KBM-7 (cell line): ENCODE measurements at regions not wholly inside any gene's neighbourhood (a gene's known extent, or its start where the extent isn't known, plus 50 kb on each side); places are given as distances from the start of the nearest gene placed in this dataset.
"Not testable (repeated sequence)": the region's sequence is repeated elsewhere in the genome, so short reads cannot be mapped to it uniquely, and the experiment has no call there.

ENCODE experiments used
- DNase-seq: peaks from one replicate; pipeline ENCODE4 v3.0.0-alpha.2; 2015
- in situ Hi-C: fragments of 300-500 bp; cut with MboI; formaldehyde crosslinking; loops from 2 replicates; pipeline ENCODE4 v1.14.3; 2020; ENCODE audit warnings: low sequenced_read_pairs, low pct_unique_long_range_greater_than_20kb, mixed read lengths

DNA sequence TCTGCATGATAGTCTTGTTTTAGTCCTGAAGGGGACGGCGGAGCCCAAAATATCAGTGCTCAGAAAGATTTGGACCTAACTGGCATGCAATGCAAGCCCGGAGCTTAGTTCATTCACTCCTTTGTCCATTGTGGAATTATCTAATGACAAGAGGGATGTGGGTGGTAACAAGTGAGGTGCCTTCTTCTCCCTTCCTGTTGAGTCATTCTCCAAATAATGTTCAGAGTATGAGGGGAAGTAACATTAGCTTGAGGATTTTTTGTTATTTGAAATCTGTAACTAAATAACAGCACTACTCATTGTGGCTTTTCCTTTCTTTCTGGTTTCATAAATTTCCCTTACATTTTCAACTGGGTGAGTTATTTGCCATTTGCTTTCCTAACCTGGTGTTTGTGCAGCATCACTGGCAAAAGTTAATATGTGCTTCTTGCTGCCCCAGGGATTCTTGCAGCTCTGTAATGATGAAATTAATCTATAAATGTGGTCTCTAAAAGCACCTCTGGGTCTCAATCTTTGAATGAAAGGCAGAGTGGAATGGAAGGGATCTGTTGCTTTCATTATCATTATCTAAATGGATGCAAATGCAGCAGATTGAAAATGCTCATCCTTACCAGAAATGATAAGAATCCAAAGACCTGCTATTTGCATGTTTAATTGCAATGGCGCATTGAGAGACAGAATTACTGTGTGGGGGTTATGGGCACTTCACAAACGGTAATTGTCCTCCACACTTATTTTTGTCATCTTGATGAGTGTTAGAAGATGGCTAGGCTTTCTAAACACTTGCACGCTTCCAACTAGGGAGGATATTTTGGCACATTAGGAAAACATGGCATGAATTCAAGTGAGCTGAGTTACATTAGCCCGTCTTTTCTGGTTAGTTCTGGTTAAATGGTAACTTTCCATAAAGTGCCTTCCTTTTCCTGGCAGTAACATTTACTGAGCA lies 89.9 kb upstream of the MITF start:
- DNase-seq, result no peak
- in situ Hi-C loops, result loop anchor here (25.0 kb wide), 2 partner anchors 337 to 512 kb away; no protein-coding TSS in a partner anchor

DNA sequence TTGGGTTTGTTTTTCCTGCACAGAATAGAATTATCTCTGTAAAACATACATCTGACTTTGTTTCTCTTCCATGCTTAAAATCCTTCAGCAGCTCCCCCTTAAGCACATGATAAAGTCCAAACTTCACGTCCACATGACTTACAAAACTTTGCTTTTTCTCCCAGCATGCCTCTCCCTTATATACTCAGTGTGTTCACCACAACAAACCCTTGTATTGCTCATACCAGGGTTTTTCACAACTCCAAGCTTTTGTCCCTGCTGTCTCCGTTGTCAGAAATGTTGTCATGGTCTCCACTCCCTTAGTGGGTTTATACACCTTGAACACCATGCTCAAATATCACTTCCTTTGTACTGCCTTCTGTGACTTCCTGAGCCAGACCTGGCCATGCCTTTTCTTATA lies 91.1 kb upstream of the MITF start:
- no peak for DNase-seq
- in situ Hi-C loops, result no loop called here

GRCh38 chr3:69647511-69648110 lies 91.7 kb upstream of the MITF start:
- DNase-seq, result no peak
- in situ Hi-C loops, result no loop called here

DNA sequence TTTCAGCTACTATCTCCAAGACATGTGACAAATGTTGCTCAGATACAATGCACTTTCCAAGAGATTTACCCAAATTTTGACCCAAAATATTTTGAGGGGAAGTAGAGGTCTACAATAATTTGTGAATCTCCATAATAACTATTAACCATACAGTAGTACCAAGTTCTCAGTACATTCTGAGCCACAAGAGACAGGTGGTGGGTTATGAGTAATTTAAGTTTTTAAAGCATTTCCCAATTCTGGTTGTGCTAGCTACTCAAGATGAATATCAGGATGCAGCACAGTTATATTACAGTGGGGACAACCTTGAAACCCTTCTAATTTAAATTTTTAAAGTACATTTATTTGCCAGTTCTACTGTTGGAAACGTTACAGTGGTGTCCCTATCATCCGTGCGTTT lies 92.2 kb upstream of the MITF start:
- in situ Hi-C loops, result no loop called here
- DNase-seq, result no peak

GRCh38 chr3:69646287-69647067 lies 92.8 kb upstream of the MITF start:
- no peak for DNase-seq
- in situ Hi-C loops, result no loop called here

DNA sequence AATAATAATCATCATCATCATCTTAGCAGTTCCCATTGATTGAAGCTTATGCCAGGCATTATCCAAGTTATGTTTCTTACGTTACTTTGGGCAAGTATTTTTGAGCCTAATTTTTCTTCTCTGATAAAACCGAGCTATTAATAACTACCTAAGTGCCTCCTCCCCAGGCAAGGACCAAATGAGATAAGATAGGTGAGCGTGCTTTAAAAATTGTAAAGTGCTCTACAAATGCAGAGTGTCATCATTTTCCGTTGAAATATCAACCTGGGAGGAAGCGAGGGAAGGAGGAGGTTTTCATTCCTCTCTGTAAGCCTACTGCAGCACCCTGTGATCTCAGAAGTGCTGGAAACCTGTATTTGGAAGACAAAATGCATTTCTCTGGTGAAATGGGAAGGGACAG lies 96.7 kb upstream of the MITF start:
- DNase-seq, result no peak
- in situ Hi-C loops, result no loop called here

DNA sequence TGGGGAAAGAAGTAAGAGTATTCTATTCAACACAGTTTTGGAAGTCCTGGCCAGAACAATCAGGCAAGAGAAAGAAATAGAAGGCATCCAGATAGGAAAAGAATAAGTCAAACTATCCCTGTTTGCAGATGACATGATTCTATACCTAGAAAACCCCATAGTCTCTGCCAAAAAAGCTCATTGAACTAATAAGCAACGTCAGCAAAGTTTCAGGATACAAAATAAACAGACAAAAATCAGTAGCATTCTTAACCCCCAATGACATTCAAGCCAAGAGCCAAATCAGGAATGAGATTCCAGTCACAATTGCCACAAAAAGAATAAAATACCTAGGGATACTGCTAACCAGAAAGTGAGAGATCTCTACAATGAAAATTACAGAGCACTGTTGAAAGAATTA lies 99.4 kb upstream of the MITF start:
- in situ Hi-C loops, result no loop called here
- DNase-seq, result no peak

DNA sequence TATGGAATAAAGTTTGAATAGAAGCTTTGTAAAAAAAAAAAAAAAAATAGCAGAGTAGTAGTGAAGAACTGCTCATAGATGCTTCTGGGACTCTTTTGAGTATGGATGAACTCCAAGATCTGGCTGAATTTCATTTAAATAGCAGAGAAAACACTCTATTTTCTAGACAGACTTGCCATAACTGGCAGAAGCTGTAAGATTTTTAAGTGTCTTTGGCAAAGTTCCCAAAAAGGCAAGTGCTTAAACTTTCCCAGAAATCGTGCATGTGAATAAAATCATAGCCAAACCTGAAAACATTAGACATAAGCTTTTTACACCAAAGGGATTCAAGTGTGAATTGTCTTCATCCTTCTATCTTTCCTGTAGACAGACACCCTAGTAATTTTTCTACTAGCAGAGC lies 110.3 kb upstream of the MITF start:
- in situ Hi-C loops, result no loop called here
- no peak for DNase-seq

- in situ Hi-C loops, result no loop called here
Measured at GRCh38 chr3:69613286-69613685, 126.0 kb upstream of the MITF start.

GRCh38 chr3:69612791-69613190 lies 126.5 kb upstream of the MITF start:
- in situ Hi-C loops, result no loop called here
- DNase-seq, result no peak

More at GRCh38 chr3:69613286-69613685, 126.0 kb upstream of the MITF start:
- DNase-seq, result no peak

DNA sequence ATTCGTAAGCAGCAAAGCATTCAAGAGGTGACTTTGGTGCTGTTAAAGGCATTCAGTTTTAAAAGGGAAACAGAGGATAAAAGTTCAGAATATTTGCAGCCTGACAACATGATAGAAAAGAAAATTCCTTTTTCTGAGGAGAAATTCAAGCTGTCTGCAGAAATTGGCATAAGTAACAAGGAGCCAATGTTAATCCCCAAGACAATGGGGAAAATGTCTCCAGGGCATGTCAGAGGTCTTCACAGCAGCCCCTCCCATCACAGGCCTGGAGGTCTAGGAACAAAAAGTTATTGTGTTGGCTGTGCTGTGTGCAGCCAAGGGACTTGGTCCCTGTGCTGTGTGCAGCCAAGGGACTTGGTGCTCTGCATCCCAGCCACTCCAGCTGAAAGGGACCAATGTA lies 129.7 kb upstream of the MITF start:
- DNase-seq, in situ Hi-C loops: not testable (repeated sequence)

DNA sequence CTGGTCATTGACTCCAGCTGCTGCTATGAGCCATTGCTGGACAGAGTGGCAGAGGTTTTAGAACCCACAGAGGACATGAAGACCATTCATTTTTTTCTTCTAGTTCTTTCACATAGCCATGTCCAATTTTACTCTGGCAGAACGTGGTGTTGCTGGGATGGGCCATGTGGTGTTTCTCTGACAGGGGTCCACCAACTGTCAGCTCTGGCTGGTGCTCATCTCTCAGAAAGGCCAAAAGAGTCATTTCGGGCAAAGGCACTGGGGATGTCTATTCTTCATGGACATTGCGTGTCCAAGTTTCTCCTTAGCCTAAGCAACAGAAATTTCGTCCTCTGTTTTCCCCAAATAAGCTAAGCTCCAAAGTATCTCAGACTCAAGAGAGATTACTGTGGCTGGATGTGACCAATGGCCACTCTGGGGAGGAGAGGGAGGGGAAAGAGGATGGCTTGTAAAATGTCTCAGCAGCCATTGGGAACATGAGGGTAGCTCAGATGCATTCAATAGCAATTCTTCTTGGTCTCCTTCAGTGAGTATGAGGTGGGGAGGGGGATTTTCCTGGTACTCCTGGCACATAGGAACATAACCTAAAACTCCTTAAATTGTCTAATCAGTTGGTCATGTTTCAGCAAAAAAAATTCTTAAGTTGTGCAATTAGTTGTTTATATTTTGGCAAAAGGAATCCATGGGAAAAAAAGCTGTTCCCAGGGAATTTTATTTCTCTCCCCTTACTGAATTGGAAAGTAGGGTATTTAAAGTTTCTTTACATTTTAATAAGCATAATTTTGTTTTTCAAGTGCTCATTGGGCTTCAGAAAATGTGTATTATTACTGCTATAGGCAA lies 131.6 kb upstream of the MITF start:
- DNase-seq, result no peak

DNA sequence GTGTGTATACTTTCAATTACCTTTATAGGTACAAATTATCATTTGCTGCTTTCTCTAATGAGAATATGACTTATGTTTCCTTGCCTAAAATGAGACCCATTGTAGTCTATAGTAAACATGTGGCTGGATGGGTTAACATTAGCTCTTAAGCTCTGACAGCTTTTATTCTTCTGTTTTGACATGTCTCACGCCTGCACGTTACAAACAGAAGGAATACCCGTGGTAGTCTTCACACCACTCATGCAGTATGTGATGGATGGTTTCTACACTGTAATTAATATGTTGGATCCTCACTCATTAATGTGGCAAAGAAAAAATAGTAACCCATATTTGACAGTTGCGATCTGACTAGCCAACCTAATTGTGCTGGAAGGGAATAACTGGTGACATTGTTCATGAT lies 133.4 kb upstream of the MITF start:
- DNase-seq, result no peak
- in situ Hi-C loops, result no loop called here

More for the DNA sequence above, 131.6 kb upstream of the MITF start:
- in situ Hi-C loops, result no loop called here

DNA sequence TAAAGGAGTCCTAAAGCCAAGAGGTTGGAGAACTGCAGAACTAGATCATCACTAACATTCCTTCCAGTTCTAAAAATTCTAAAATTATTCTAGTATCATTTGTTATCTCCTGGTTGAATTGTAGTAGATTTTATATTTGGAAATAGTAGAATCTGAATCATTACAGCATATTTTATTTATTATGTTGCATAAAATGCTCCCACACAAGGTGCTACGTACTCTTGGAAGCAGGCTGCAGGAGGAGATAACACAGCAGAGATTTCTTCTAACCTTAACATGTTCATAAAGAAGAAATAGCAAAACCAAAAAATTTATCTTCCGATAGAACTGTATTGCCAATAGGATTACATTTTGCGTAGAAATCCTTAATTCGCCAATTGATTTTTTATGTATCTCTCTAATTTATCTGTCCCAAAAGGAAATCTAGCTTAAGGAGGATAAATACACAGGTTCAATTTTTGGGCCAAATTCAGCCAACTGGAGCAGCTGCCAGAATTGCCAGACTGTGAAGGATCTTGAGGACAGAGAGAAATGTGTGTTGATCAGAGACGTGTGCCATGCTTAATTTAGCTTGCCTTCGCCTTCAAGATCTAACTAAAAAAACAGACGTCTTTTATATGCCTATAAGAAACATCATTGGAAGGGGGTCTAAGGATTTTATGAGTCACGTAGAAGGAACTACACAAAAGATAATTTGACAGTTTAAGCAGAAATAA lies 134.4 kb upstream of the MITF start:
- DNase-seq, result no peak
- in situ Hi-C loops, result no loop called here

DNA sequence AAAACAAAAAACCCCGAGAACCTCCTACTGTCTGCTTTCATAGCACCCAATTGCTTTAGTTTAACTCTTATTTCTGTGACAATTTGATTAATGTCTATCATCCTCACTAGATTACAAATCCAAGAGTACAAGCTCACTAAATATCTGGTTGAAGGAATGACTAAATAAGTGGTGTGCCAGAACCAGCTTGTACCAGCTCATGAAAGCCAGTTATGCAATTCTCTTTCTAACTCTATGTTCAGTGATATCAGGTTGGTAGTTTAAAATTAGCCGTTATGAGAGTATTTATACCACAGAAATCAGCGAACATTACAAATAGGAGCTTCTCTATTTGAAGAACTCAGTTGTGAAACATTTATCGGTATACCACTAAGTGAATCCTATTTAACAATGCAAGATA lies 137.2 kb upstream of the MITF start:
- in situ Hi-C loops, result no loop called here
- DNase-seq, result no peak

- DNase-seq, result no peak
- in situ Hi-C loops, result no loop called here
Measured at GRCh38 chr3:69594286-69594685, 145.0 kb upstream of the MITF start.

- in situ Hi-C loops, result no loop called here
Measured at GRCh38 chr3:69591164-69591736, 148.0 kb upstream of the MITF start.

DNA sequence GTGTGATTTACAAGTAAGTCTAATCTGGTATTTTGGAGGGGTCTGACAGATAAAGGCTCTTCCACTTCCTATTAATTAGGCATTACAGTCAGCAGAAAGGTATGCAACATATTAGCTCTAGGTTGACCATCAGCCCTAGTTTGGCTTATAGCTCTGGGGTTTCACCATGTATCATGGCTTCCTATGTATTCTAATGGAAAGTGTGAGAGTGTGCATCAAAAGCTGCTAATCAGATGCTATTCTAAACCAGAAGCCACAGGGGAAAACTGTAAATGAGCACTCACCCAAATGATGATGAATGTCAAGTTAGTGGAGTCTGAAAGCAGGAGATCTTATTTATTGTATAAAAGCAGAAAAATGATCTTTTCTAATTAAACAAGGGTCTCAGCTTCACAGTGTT lies 149.2 kb upstream of the MITF start:
- in situ Hi-C loops, result no loop called here
- DNase-seq, result no peak

More at GRCh38 chr3:69591164-69591736, 148.0 kb upstream of the MITF start:
- no peak for DNase-seq
